Activated CD4-positive, alpha-beta T cell treated with anti-CD3 and anti-CD28 coated beads for 36 hours (primary cell): ENCODE measurements at regions not wholly inside any gene's neighbourhood (a gene's known extent, or its start where the extent isn't known, plus 50 kb on each side); places are given as distances from the start of the nearest gene placed in this dataset.

Experiments used
- ATAC-seq: fragments of 200-7000 bp; cut with Tn5 transposase; one replicate; pipeline ENCODE4 v1.10.0; 2021; ENCODE audit warnings: mild to moderate bottlenecking, moderate library complexity
- CTCF ChIA-PET: fragments of 350-600 bp; sonication (Branson Sonifier 250); formaldehyde crosslinking; loops from one replicate; lab custom pipeline; 2021; ENCODE audit warnings: antibody characterized with exemption; lab: Charles Lee
- POLR2A ChIA-PET: fragments of 350-600 bp; sonication (Branson Sonifier 250); formaldehyde crosslinking; loops from one replicate; lab custom pipeline; 2021; ENCODE audit warnings: antibody characterized with exemption, inconsistent platforms; lab: Charles Lee
- DNase-seq: peaks from one replicate; pipeline ENCODE4 v3.0.0-alpha.2; 2020
- H3K27ac Mint-ChIP-seq: one replicate; pipeline ENCODE4 v1.8.0; 2021; ENCODE audit warnings: mixed read lengths
- H3K27me3 Mint-ChIP-seq: one replicate; pipeline ENCODE4 v1.8.0; 2021; ENCODE audit warnings: mixed read lengths
- H3K36me3 Mint-ChIP-seq: one replicate; pipeline ENCODE4 v1.8.0; 2021; ENCODE audit warnings: low read depth, mixed read lengths
- H3K4me1 Mint-ChIP-seq: one replicate; pipeline ENCODE4 v1.8.0; 2021; ENCODE audit warnings: mixed read lengths
- H3K4me3 Mint-ChIP-seq: one replicate; pipeline ENCODE4 v1.8.0; 2021; ENCODE audit warnings: mild to moderate bottlenecking, moderate library complexity, mixed read lengths
- H3K9me3 Mint-ChIP-seq: one replicate; pipeline ENCODE4 v1.8.0; 2021; ENCODE audit warnings: low read depth, mixed read lengths
- intact Hi-C, 2 experiments: fragments of 100-400 bp; cut with DNase I in 1 of 2; cut with micrococcal nuclease in 1 of 2; formaldehyde crosslinking; loops; one replicate each; pipeline versions ENCODE4 v1.14.2 to v1.15.1; 2022 to 2024; cut with DNase I, micrococcal nuclease

DNA sequence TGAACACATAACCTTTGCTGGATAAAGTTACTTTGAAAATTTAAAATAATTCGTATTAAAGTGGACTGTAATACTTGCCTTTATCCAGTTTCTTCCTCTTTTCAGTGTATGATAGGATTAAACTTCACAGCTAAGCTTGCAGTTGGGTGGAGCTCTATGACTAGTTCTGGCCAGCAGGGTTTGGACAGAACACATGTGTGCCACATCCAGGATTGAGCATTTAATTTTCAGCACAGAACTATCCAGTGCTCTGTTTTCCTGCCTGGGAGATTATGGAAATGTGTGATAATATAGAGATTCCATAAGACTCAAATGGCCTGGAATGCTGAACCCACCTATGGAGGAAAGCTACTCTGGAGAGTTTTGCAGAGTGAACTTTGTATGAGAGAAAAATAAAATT lies 200.2 kb downstream of the OSR1 start:
- intact Hi-C loops: no loop called here
- Mint-ChIP-seq H3K36me3 (no peaks in the 10 kb centered on the region), H3K4me1 (no peaks in the 10 kb centered on the region), H3K27me3 (no peaks in the 10 kb centered on the region), H3K27ac (no peak overlapping the region), H3K4me3 (no peak overlapping the region), H3K9me3 (peaks cover 14% of the 10 kb centered on the region)
- DNase-seq (no peak), ATAC-seq (no peak)
- ChIA-PET CTCF (no interaction called here), POLR2A (no interaction called here)

- ChIA-PET POLR2A (no interaction called here), CTCF (no interaction called here)
- DNase-seq: no peak
- intact Hi-C loops: no loop called here
- no peak for ATAC-seq
- Mint-ChIP-seq H3K27ac (no peak overlapping the region), H3K36me3 (no peaks in the 10 kb centered on the region), H3K9me3 (peaks cover 18% of the 10 kb centered on the region), H3K4me3 (no peak overlapping the region), H3K4me1 (no peaks in the 10 kb centered on the region), H3K27me3 (no peaks in the 10 kb centered on the region)
Observed at GRCh38 chr2:19156646-19157045, 201.8 kb downstream of the OSR1 start.

DNA sequence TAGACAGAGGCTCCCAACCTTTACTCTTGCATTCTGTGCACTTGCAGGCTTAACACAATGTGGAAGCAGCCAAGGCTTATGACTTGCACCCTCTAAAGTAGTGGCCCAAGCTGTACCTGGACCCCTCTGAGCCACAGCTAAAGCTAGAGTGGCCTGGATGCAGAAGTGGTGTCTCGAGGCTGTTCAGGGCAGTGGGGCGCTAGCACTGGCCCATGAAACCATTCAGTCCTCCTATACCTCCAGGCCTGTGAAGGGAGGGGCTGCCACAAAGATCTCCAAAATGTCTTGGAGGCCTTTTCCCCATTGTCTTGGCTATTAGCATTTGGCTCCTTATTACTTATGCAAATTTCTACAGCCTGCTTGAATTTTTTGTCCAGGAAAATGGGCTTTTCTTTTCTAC lies 207.7 kb downstream of the OSR1 start:
- H3K9me3 Mint-ChIP-seq: peaks cover 17% of the 10 kb centered on the region
- no peaks in the 10 kb centered on the region for H3K36me3 Mint-ChIP-seq
- H3K27me3 Mint-ChIP-seq: no peaks in the 10 kb centered on the region
- CTCF ChIA-PET: no interaction called here
- intact Hi-C loops: no loop called here
- ATAC-seq: no peak
- DNase-seq: no peak
- H3K4me3 Mint-ChIP-seq: no peak overlapping the region
- POLR2A ChIA-PET: no interaction called here
- H3K27ac Mint-ChIP-seq: no peak overlapping the region
- no peaks in the 10 kb centered on the region for H3K4me1 Mint-ChIP-seq

GRCh38 chr2:19146867-19147266 lies 211.6 kb downstream of the OSR1 start:
- Mint-ChIP-seq H3K4me3 (no peak overlapping the region), H3K4me1 (no peaks in the 10 kb centered on the region), H3K9me3 (peaks cover 12% of the 10 kb centered on the region), H3K27me3 (no peaks in the 10 kb centered on the region), H3K27ac (no peak overlapping the region), H3K36me3 (no peaks in the 10 kb centered on the region)
- no peak for ATAC-seq
- POLR2A ChIA-PET: no interaction called here
- DNase-seq: no peak
- intact Hi-C loops: no loop called here
- CTCF ChIA-PET: no interaction called here

DNA sequence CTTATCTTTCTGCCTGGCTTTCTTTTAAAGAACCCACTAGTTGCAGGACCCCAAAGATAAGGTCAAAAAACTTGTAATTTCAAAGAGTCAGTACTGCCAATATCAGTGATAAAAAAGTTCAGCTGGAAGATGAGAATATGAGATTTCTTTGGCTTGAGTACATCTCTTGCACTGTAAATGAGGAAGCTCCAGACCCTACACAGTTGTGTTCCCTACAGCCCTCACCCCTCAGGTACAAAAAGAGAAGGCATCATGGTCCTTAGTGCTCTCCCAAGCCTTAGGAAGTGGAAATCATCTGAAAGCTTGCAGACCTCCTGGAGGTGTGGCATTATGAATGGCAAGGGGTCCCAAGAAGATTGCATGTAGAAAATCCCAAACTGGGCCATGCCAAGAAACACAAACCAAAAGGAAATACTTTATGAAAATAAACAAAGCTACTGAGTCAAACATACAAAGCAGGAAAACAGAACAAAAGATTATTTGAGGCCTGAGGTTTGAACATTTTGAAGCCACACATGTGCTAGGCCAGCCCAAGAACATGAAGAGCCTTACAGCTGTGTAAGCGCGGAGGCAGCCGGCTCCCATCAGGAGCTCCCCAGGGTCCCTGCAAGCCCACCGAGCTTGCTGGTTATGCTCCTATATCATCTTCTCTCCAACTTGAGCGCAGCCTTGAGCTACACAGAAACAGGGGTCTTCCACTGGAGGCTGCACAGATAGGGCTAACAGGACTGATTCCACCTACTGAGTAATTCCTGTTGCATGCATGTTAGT lies 217.0 kb downstream of the OSR1 start:
- no peak overlapping the region for H3K27ac Mint-ChIP-seq
- ATAC-seq (no peak), DNase-seq (no peak)
- POLR2A ChIA-PET: no interaction called here
- H3K36me3 Mint-ChIP-seq: no peaks in the 10 kb centered on the region
- CTCF ChIA-PET: interaction anchor here (0.8 kb wide), 1 partner anchor 933 kb away, joined by 3 read pairs; no protein-coding TSS in a partner anchor
- no peak overlapping the region for H3K4me3 Mint-ChIP-seq
- intact Hi-C loops: no loop called here
- no peaks in the 10 kb centered on the region for H3K9me3 Mint-ChIP-seq
- no peaks in the 10 kb centered on the region for H3K27me3 Mint-ChIP-seq
- H3K4me1 Mint-ChIP-seq: no peaks in the 10 kb centered on the region

- Mint-ChIP-seq H3K27me3 (no peaks in the 10 kb centered on the region), H3K4me1 (no peaks in the 10 kb centered on the region), H3K27ac (no peak overlapping the region), H3K4me3 (no peak overlapping the region), H3K36me3 (no peaks in the 10 kb centered on the region), H3K9me3 (no peaks in the 10 kb centered on the region)
- ChIA-PET POLR2A (no interaction called here), CTCF (interaction anchor here (0.8 kb wide), 1 partner anchor 934 kb away, joined by 3 read pairs; no protein-coding TSS in a partner anchor)
- DNase-seq (no peak), ATAC-seq (no peak)
- intact Hi-C loops: no loop called here
Observed at GRCh38 chr2:19140463-19141208, 217.8 kb downstream of the OSR1 start.

GRCh38 chr2:19139386-19139785 lies 219.0 kb downstream of the OSR1 start:
- CTCF ChIA-PET: no interaction called here
- Mint-ChIP-seq H3K9me3 (no peaks in the 10 kb centered on the region), H3K36me3 (no peaks in the 10 kb centered on the region), H3K27me3 (no peaks in the 10 kb centered on the region), H3K4me1 (no peaks in the 10 kb centered on the region), H3K4me3 (no peak overlapping the region), H3K27ac (no peak overlapping the region)
- DNase-seq (no peak), ATAC-seq (no peak)
- intact Hi-C loops: no loop called here
- POLR2A ChIA-PET: no interaction called here

GRCh38 chr2:19138264-19138825 lies 220.1 kb downstream of the OSR1 start:
- ATAC-seq (no peak), DNase-seq (no peak)
- no peaks in the 10 kb centered on the region for H3K4me1 Mint-ChIP-seq
- intact Hi-C loops: no loop called here
- no peaks in the 10 kb centered on the region for H3K9me3 Mint-ChIP-seq
- no peak overlapping the region for H3K4me3 Mint-ChIP-seq
- no peaks in the 10 kb centered on the region for H3K27me3 Mint-ChIP-seq
- ChIA-PET CTCF (no interaction called here), POLR2A (no interaction called here)
- H3K27ac Mint-ChIP-seq: no peak overlapping the region
- H3K36me3 Mint-ChIP-seq: no peaks in the 10 kb centered on the region

DNA sequence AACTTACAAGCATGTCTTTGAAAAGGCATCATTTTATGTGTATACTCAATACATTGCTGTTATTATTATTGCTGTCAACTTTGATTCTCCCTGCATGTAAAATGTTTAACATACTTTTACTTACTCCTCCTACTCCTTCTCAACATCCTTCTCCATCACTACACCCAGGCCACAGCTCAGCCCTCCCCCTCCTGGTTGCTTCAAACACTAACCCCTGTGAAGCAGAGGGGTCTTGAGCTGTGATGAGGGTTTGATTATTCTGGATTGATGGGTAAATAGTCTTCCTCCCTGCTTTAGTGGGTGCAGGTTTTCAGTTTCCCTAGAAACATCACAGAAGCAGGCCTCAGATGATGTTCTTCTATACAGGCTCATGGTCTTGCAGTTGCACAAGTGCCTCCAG lies 221.0 kb downstream of the OSR1 start:
- no peaks in the 10 kb centered on the region for H3K27me3 Mint-ChIP-seq
- no peaks in the 10 kb centered on the region for H3K9me3 Mint-ChIP-seq
- ATAC-seq (no peak), DNase-seq (no peak)
- no peak overlapping the region for H3K27ac Mint-ChIP-seq
- no peaks in the 10 kb centered on the region for H3K4me1 Mint-ChIP-seq
- H3K4me3 Mint-ChIP-seq: no peak overlapping the region
- no peaks in the 10 kb centered on the region for H3K36me3 Mint-ChIP-seq
- intact Hi-C loops: no loop called here
- ChIA-PET POLR2A (no interaction called here), CTCF (no interaction called here)

DNA sequence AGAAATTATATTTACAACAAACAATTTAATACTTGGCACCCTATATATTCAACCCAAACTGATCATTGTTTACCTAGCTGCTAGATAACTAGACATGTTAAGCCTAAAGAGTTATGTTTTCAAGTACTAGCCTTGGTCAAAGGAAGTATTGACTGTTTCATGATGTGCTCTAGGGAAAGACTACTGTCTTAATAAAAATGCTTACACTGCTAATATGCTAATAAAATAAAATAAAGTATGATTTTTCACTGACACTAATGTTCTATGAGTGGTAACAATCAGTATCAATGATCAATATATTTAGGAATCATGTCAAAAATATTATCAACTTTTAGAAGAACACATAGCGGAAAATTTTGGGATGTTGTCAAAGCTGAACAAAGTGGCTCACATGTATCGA lies 225.5 kb downstream of the OSR1 start:
- Mint-ChIP-seq H3K36me3 (no peaks in the 10 kb centered on the region), H3K27ac (no peak overlapping the region), H3K4me1 (peaks cover 2% of the 10 kb centered on the region), H3K9me3 (no peaks in the 10 kb centered on the region), H3K27me3 (no peaks in the 10 kb centered on the region), H3K4me3 (no peak overlapping the region)
- CTCF ChIA-PET: no interaction called here
- ATAC-seq (no peak), DNase-seq (no peak)
- POLR2A ChIA-PET: no interaction called here
- intact Hi-C loops: no loop called here

GRCh38 chr2:19131871-19132270 lies 226.6 kb downstream of the OSR1 start:
- Mint-ChIP-seq H3K27me3 (no peaks in the 10 kb centered on the region), H3K27ac (no peak overlapping the region), H3K4me3 (no peak overlapping the region), H3K36me3 (no peaks in the 10 kb centered on the region), H3K9me3 (no peaks in the 10 kb centered on the region), H3K4me1 (peaks cover 2% of the 10 kb centered on the region)
- ATAC-seq (no peak), DNase-seq (no peak)
- CTCF ChIA-PET: no interaction called here
- intact Hi-C loops: no loop called here
- POLR2A ChIA-PET: no interaction called here

DNA sequence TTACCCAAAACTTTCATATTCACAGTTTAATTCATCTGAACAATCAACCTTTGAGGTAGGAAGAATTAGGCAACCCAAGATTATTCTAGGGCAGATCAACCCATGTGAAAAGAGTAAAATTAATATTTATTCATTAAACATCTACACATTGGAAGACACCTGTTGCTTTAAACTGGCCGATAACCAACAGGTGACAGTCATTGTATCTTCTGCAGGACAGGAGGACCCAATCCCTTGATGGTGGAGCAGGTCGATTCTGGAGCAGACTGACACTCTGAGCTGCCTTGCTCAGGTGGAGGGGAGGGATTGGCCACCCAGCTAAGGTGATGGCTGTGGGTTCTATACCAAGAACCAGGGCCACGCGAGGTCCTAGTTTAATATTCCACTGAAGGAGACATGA lies 230.3 kb downstream of the OSR1 start:
- no peak overlapping the region for H3K27ac Mint-ChIP-seq
- DNase-seq: no peak
- H3K9me3 Mint-ChIP-seq: no peaks in the 10 kb centered on the region
- ChIA-PET CTCF (no interaction called here), POLR2A (no interaction called here)
- no peak overlapping the region for H3K4me3 Mint-ChIP-seq
- H3K36me3 Mint-ChIP-seq: no peaks in the 10 kb centered on the region
- ATAC-seq: no peak
- intact Hi-C loops: no loop called here
- H3K4me1 Mint-ChIP-seq: peaks cover 2% of the 10 kb centered on the region
- H3K27me3 Mint-ChIP-seq: no peaks in the 10 kb centered on the region
